GM18519 (cell line): ENCODE measurements at regions not wholly inside any gene's neighbourhood (a gene's known extent, or its start where the extent isn't known, plus 50 kb on each side); places are given as distances from the start of the nearest gene placed in this dataset.

Experiments used
- ATAC-seq: cut with Tn5 transposase; IDR thresholded peaks from one replicate; pipeline ENCODE4 v1.9.1; 2021; ENCODE audit warnings: mild to moderate bottlenecking, moderate library complexity; ENCODE audit not compliant: unreplicated experiment, low FRiP score

- ATAC-seq = no peak
Measured at GRCh38 chr16:8519179-8519578, 71.1 kb downstream of the TMEM114 start.

DNA sequence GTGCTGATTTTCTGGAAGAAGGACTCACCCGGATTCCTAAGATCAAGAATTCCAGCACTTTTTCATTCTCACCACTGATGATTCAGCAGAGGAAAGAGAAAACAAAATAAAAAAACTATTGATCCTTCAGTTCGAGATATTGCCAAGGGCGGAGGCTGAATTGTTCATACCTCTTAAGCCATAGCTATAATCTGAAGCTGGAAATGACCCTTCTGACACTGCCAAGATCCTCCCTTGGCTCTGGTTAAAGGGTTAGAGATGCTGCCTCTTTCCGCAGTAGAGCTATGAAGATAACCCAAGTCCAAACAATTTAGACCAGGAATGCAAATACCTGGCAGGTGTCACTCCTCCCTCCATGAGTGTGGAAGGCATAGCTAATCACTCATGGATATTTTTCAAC, 73.0 kb downstream of the TMEM114 start:
- ATAC-seq = no peak

DNA sequence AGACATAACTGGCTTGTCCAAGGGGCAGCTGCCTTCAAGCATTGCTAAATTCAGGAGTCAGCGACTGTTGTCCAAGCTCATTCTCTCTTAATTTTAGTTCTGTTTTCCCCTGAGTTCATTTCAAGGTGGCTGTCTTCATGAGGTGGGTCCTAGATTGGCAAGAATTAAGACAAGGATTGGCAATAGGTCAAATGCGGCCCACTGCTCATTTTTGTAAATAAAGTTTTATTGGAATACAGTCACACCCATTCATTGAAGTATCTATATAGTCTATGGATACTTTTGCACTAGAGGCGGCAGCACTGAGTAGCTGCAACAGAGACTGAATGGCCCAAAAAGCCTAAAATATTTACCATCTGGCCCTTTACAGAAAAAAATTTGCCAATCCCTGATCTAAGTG, 73.8 kb downstream of the TMEM114 start:
- ATAC-seq = no peak

- no peak for ATAC-seq
Measured at GRCh38 chr16:8512941-8513624, 77.2 kb downstream of the TMEM114 start.

DNA sequence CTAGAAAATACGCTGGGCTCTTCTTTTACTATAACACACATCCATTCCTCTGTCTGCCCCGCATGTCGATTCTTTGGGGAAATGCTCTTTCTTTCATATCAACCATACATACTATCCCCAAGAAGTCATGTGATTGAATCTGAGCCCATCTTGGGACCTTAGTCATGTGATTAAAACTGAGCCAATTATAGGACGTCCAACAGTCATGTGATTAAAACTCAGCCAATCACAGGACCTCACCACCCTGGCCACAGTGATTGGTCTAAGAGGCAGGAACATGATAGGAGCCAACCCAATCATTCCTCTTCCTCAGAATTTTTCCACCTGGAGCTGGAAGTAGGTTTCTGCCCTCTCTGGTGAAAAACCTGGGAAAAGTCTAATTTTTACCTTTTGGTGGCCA, 78.8 kb downstream of the TMEM114 start:
- no peak for ATAC-seq

GRCh38 chr16:8510160-8510559, 80.2 kb downstream of the TMEM114 start:
- no peak for ATAC-seq

GRCh38 chr16:8505327-8505991, 84.9 kb downstream of the TMEM114 start:
- no peak for ATAC-seq

DNA sequence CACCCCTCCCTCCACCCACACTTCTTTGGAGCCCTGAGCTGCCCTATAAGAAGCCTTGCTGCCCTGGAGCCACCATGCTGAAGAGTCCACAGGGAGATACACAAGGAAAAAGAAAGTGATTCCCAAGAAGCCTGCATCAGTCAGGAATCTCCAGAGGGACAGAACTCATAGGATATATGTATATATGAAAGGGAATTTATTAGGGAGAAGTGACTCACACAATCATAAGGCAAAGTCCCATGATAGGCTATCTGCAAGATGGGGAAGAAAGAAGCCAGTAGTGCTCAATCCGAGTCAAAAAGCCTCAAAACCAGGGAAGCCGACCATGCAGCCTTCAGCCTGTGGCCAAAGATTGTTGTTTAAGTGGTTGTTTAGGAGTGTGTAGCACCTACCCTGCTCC, 87.9 kb downstream of the TMEM114 start:
- ATAC-seq = no peak

DNA sequence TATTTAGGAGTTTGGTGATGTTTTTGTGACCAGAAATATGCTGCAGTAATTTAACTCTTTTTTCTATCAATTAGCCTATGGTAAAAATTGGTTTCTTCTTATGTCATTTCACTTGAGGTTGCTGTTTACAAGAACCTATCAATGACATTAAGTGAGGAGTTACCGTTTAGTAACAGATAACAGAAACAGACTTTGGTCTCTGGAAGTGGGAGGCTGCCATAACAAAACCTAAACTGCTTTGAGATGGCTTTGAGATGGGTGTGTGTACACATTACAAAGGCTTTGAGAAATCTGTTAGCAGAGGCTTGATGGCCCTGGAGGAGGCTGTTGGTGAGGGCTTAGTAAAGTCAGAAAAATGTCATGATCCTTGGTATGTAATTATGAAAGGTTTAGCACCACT, 90.0 kb downstream of the TMEM114 start:
- ATAC-seq = no peak

- ATAC-seq = no peak
Measured at GRCh38 chr16:8496364-8496763, 93.9 kb downstream of the TMEM114 start.

- no peak for ATAC-seq
Measured at GRCh38 chr16:8493972-8494371, 96.3 kb downstream of the TMEM114 start.

GRCh38 chr16:8492690-8493089, 97.6 kb downstream of the TMEM114 start:
- no peak for ATAC-seq

GRCh38 chr16:8489580-8489979, 100.7 kb downstream of the TMEM114 start:
- ATAC-seq = no peak

GRCh38 chr16:8486985-8487384, 103.3 kb downstream of the TMEM114 start:
- ATAC-seq = no peak

- no peak for ATAC-seq
Measured at GRCh38 chr16:8483396-8483795, 106.9 kb downstream of the TMEM114 start.

DNA sequence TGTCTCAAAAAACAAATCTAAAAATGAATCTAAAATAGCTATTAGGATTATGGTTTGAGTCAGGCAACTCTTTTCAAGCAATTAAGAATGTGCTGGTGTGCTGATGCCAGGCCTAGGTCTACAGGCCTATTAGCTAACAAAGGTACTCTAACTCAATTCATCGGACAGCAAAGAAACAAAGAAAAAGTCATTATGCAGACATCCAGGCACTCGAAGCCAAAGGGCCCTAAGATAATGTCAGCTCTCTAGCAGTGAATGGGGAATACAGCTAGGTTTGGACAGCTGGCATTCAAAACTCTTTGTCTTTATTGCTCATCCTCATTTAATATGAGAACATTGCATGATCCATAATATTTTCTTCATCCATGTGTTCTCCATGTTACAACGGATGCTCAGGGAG, 108.5 kb downstream of the TMEM114 start:
- no peak for ATAC-seq

GRCh38 chr16:8476824-8477223, 113.5 kb downstream of the TMEM114 start:
- ATAC-seq = no peak

DNA sequence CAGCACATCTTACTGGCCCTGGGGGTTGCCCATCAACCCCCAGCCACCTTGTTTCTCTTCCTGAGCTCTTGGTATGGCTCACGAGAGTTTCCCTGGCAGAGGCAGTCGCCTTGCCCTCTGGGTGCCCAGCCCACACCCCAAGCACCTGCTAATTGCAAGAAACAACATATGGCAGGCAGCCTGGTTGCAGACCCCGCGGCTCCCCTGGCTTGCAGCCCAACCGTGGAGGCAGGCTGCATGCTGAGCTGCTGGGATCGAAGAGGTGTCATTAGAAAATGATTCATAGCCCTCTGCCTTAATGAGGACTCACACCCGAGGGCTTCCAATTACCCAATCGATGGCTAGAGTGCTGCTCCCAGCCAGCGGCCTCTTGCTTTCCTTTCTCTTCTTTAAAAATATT, 115.7 kb downstream of the TMEM114 start:
- no peak for ATAC-seq

DNA sequence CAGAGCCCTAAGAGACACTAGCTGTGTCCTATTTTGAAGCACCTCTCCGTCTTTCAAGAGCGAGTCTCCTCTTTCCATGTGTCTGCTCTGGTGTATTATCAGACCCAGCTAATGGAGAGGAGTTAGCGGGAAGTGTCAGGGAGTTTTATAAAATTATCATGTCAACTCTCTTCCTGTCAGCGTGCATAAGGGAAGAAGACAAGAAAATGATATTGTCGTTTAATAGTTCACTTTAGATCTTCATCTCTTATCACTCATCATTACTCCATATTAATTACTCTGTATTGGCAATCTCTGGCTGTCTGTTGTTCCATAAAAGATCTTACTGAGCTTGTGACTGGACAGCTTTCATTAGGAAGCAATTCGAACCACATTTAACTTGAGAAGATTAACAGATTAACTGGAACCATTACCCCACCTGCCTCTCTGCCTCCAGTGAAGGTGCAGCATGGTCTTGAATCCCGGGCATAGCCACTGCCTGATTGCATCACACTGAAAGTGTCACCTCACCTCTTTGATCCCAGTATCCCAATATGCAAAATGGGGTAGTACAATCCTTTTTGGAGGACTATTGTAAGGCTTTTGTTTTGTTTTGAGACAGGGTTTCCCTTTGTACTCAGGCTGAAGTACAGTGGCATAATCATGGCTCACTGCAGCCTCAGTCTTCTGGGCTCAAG, 121.1 kb downstream of the TMEM114 start:
- ATAC-seq = no peak

- ATAC-seq = no peak
Measured at GRCh38 chr16:8464979-8465378, 125.3 kb downstream of the TMEM114 start.

GRCh38 chr16:8459085-8459733, 131.1 kb downstream of the TMEM114 start:
- ATAC-seq = no peak
